ENCODE measurements at regions not wholly inside any gene's neighbourhood (a gene's known extent, or its start where the extent isn't known, plus 50 kb on each side); places are given as distances from the start of the nearest gene placed in this dataset.
A peak's percentile ranks its signal among the peaks of the same experiment; 100 is the strongest.

- no peaks in the 10 kb centered on the region for H4K20me1 ChIP-seq (ENCODE audit: control insufficient read depth, extremely low read depth, insufficient read depth, low read length)
- H3K27ac ChIP-seq (ENCODE audit: insufficient read depth, low read length): peak overlapping the region; percentile 23
- no peak overlapping the region for H3K4me2 ChIP-seq (ENCODE audit: extremely low read depth, insufficient read depth, low read length)
- no peak overlapping the region for H2AFZ ChIP-seq (ENCODE audit: low read length)
- H3K79me2 ChIP-seq (ENCODE audit: control insufficient read depth, insufficient read depth, low read length): no peaks in the 10 kb centered on the region
- TF ChIP-seq EZH2 (IDR thresholded peaks at IDR 0.05; ENCODE audit: low read length, missing control alignments) (no peak), CTCF (conservative IDR thresholded peaks at IDR 0.05 in 1 of 2, IDR thresholded peaks at IDR 0.05 in 1 of 2; ENCODE audit: low read depth in 1 of 2, low read length in 2 of 2) (no peak)
- H3K27me3 ChIP-seq (ENCODE audit: control insufficient read depth, insufficient read depth, low read length): no peaks in the 10 kb centered on the region
- H3K9ac ChIP-seq (ENCODE audit: insufficient read depth, low read length): no peak overlapping the region
- peak in 1 of 2 donors; percentile 43 for DNase-seq (ENCODE audit: low read depth in 2 of 2)
- H3K4me3 ChIP-seq (replicated peaks in 1 of 4; ENCODE audit: control extremely low read depth in 1 of 4, insufficient read depth in 1 of 4, low read depth in 3 of 4, low read length in 4 of 4): no peak overlapping the region
- H3K36me3 ChIP-seq (ENCODE audit: control insufficient read depth, insufficient read depth, low read length): no peaks in the 10 kb centered on the region
- H3K4me1 ChIP-seq (ENCODE audit: control insufficient read depth, extremely low read depth, insufficient read depth, low read length): peaks cover 40% of the 10 kb centered on the region
- no peaks in the 10 kb centered on the region for H3K9me3 ChIP-seq (ENCODE audit: control insufficient read depth, insufficient read depth, low read depth, low read length)
These were observed 196.1 kb upstream of the PRSS1 start for GRCh38 chr7:142553216-142553615.

- Histone ChIP-seq H2AFZ (ENCODE audit: low read length) (no peak overlapping the region), H3K36me3 (ENCODE audit: control insufficient read depth, insufficient read depth, low read length) (no peaks in the 10 kb centered on the region), H3K4me3 (replicated peaks in 1 of 4; ENCODE audit: control extremely low read depth in 1 of 4, insufficient read depth in 1 of 4, low read depth in 3 of 4, low read length in 4 of 4) (no peak overlapping the region), H3K27ac (ENCODE audit: insufficient read depth, low read length) (no peak overlapping the region), H4K20me1 (ENCODE audit: control insufficient read depth, extremely low read depth, insufficient read depth, low read length) (no peaks in the 10 kb centered on the region), H3K4me2 (ENCODE audit: extremely low read depth, insufficient read depth, low read length) (no peak overlapping the region), H3K9ac (ENCODE audit: insufficient read depth, low read length) (no peak overlapping the region), H3K27me3 (ENCODE audit: control insufficient read depth, insufficient read depth, low read length) (no peaks in the 10 kb centered on the region), H3K4me1 (ENCODE audit: control insufficient read depth, extremely low read depth, insufficient read depth, low read length) (peaks cover 14% of the 10 kb centered on the region), H3K9me3 (ENCODE audit: control insufficient read depth, insufficient read depth, low read depth, low read length) (no peaks in the 10 kb centered on the region), H3K79me2 (ENCODE audit: control insufficient read depth, insufficient read depth, low read length) (no peaks in the 10 kb centered on the region)
- peak; percentile 30 to 60 for DNase-seq (ENCODE audit: low read depth in 2 of 2)
- TF ChIP-seq EZH2 (IDR thresholded peaks at IDR 0.05; ENCODE audit: low read length, missing control alignments) (no peak), CTCF (conservative IDR thresholded peaks at IDR 0.05 in 1 of 2, IDR thresholded peaks at IDR 0.05 in 1 of 2; ENCODE audit: low read depth in 1 of 2, low read length in 2 of 2) (no peak)
These were observed 200.3 kb upstream of the PRSS1 start for GRCh38 chr7:142548978-142549377.

GRCh38 chr7:142546452-142546851 lies 202.8 kb upstream of the PRSS1 start:
- Histone ChIP-seq H4K20me1 (ENCODE audit: control insufficient read depth, extremely low read depth, insufficient read depth, low read length) (no peaks in the 10 kb centered on the region), H3K79me2 (ENCODE audit: control insufficient read depth, insufficient read depth, low read length) (no peaks in the 10 kb centered on the region), H3K4me3 (replicated peaks in 1 of 4; ENCODE audit: control extremely low read depth in 1 of 4, insufficient read depth in 1 of 4, low read depth in 3 of 4, low read length in 4 of 4) (no peak overlapping the region), H3K36me3 (ENCODE audit: control insufficient read depth, insufficient read depth, low read length) (no peaks in the 10 kb centered on the region), H3K9me3 (ENCODE audit: control insufficient read depth, insufficient read depth, low read depth, low read length) (no peaks in the 10 kb centered on the region), H3K27me3 (ENCODE audit: control insufficient read depth, insufficient read depth, low read length) (no peaks in the 10 kb centered on the region), H2AFZ (ENCODE audit: low read length) (no peak overlapping the region), H3K9ac (ENCODE audit: insufficient read depth, low read length) (no peak overlapping the region), H3K4me1 (ENCODE audit: control insufficient read depth, extremely low read depth, insufficient read depth, low read length) (peaks cover 8% of the 10 kb centered on the region), H3K4me2 (ENCODE audit: extremely low read depth, insufficient read depth, low read length) (no peak overlapping the region), H3K27ac (ENCODE audit: insufficient read depth, low read length) (no peak overlapping the region)
- DNase-seq (ENCODE audit: low read depth in 2 of 2): no peak
- TF ChIP-seq EZH2 (IDR thresholded peaks at IDR 0.05; ENCODE audit: low read length, missing control alignments): no peak
- no peak for TF ChIP-seq CTCF (conservative IDR thresholded peaks at IDR 0.05 in 1 of 2, IDR thresholded peaks at IDR 0.05 in 1 of 2; ENCODE audit: low read depth in 1 of 2, low read length in 2 of 2)
